HG02870 (cell line): ENCODE measurements at regions not wholly inside any gene's neighbourhood (a gene's known extent, or its start where the extent isn't known, plus 50 kb on each side); places are given as distances from the start of the nearest gene placed in this dataset.
"Not testable (repeated sequence)": the region's sequence is repeated elsewhere in the genome, so short reads cannot be mapped to it uniquely, and the experiment has no call there.

Experiments
- ATAC-seq: cut with Tn5 transposase; IDR thresholded peaks from one replicate; pipeline ENCODE4 v1.9.1; 2021; ENCODE audit warnings: mild to moderate bottlenecking, moderate library complexity; ENCODE audit not compliant: unreplicated experiment

GRCh38 chr1:55309786-55310504 lies 94.8 kb upstream of the USP24 start:
- no peak for ATAC-seq

- ATAC-seq = no peak
Measured at GRCh38 chr1:55309053-55309452, 93.9 kb upstream of the USP24 start.

GRCh38 chr1:55305735-55306134 lies 90.6 kb upstream of the USP24 start:
- no peak for ATAC-seq

GRCh38 chr1:55304229-55304740 lies 89.1 kb upstream of the USP24 start:
- no peak for ATAC-seq

GRCh38 chr1:55302972-55303371 lies 87.8 kb upstream of the USP24 start:
- ATAC-seq = no peak

GRCh38 chr1:55301912-55302311 lies 86.7 kb upstream of the USP24 start:
- ATAC-seq = no peak

- ATAC-seq = no peak
Measured at GRCh38 chr1:55300975-55301374, 85.8 kb upstream of the USP24 start.

- ATAC-seq = no peak
Measured at GRCh38 chr1:55298167-55298894, 83.2 kb upstream of the USP24 start.

- ATAC-seq = not testable (repeated sequence)
Measured at GRCh38 chr1:55296247-55296646, 81.1 kb upstream of the USP24 start.

- no peak for ATAC-seq
Measured at GRCh38 chr1:55289614-55290013, 74.5 kb upstream of the USP24 start.

- ATAC-seq = no peak
Measured at GRCh38 chr1:55289042-55289441, 73.9 kb upstream of the USP24 start.

GRCh38 chr1:55288245-55288644 lies 73.1 kb upstream of the USP24 start:
- ATAC-seq = peak; percentile 71

- peak; percentile 25 for ATAC-seq
Measured at GRCh38 chr1:55287723-55288122, 72.6 kb upstream of the USP24 start.

GRCh38 chr1:55286856-55287602 lies 71.9 kb upstream of the USP24 start:
- ATAC-seq = no peak

- no peak for ATAC-seq
Measured at GRCh38 chr1:55285834-55286233, 70.7 kb upstream of the USP24 start.

GRCh38 chr1:55284856-55285255 lies 69.7 kb upstream of the USP24 start:
- ATAC-seq = no peak

GRCh38 chr1:55282058-55282457 lies 66.9 kb upstream of the USP24 start:
- ATAC-seq = no peak

GRCh38 chr1:55280731-55281130 lies 65.6 kb upstream of the USP24 start:
- ATAC-seq = no peak

GRCh38 chr1:55279627-55280026 lies 64.5 kb upstream of the USP24 start:
- no peak for ATAC-seq

- ATAC-seq = no peak
Measured at GRCh38 chr1:55278378-55278777, 63.2 kb upstream of the USP24 start.

- ATAC-seq = peak; percentile 89
Measured at GRCh38 chr1:55277377-55278130, 62.4 kb upstream of the USP24 start.
